ENCODE measurements at regions not wholly inside any gene's neighbourhood (a gene's known extent, or its start where the extent isn't known, plus 50 kb on each side); places are given as distances from the start of the nearest gene placed in this dataset.

DNA sequence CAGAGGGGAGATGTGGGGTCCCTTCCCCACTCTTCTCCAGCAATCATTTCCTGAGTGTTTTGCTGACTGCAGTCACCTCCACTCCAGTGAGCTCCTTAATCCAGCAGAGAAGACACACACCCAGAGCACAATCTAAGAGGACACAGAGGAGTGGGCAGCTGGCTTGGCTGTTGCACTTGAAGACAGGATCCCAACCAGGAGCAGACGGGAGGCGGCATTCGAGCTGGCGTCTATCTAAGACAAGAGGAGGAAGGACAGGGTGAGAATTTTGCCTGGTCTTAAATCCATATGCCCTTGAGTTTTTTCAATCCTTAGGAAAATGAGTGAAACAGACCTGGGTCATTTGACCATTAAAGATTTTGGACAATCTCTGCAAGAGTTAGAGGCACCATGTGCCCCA lies 56.1 kb upstream of the SIM2 start (continued):
- TF ChIP-seq, protein P1, sequence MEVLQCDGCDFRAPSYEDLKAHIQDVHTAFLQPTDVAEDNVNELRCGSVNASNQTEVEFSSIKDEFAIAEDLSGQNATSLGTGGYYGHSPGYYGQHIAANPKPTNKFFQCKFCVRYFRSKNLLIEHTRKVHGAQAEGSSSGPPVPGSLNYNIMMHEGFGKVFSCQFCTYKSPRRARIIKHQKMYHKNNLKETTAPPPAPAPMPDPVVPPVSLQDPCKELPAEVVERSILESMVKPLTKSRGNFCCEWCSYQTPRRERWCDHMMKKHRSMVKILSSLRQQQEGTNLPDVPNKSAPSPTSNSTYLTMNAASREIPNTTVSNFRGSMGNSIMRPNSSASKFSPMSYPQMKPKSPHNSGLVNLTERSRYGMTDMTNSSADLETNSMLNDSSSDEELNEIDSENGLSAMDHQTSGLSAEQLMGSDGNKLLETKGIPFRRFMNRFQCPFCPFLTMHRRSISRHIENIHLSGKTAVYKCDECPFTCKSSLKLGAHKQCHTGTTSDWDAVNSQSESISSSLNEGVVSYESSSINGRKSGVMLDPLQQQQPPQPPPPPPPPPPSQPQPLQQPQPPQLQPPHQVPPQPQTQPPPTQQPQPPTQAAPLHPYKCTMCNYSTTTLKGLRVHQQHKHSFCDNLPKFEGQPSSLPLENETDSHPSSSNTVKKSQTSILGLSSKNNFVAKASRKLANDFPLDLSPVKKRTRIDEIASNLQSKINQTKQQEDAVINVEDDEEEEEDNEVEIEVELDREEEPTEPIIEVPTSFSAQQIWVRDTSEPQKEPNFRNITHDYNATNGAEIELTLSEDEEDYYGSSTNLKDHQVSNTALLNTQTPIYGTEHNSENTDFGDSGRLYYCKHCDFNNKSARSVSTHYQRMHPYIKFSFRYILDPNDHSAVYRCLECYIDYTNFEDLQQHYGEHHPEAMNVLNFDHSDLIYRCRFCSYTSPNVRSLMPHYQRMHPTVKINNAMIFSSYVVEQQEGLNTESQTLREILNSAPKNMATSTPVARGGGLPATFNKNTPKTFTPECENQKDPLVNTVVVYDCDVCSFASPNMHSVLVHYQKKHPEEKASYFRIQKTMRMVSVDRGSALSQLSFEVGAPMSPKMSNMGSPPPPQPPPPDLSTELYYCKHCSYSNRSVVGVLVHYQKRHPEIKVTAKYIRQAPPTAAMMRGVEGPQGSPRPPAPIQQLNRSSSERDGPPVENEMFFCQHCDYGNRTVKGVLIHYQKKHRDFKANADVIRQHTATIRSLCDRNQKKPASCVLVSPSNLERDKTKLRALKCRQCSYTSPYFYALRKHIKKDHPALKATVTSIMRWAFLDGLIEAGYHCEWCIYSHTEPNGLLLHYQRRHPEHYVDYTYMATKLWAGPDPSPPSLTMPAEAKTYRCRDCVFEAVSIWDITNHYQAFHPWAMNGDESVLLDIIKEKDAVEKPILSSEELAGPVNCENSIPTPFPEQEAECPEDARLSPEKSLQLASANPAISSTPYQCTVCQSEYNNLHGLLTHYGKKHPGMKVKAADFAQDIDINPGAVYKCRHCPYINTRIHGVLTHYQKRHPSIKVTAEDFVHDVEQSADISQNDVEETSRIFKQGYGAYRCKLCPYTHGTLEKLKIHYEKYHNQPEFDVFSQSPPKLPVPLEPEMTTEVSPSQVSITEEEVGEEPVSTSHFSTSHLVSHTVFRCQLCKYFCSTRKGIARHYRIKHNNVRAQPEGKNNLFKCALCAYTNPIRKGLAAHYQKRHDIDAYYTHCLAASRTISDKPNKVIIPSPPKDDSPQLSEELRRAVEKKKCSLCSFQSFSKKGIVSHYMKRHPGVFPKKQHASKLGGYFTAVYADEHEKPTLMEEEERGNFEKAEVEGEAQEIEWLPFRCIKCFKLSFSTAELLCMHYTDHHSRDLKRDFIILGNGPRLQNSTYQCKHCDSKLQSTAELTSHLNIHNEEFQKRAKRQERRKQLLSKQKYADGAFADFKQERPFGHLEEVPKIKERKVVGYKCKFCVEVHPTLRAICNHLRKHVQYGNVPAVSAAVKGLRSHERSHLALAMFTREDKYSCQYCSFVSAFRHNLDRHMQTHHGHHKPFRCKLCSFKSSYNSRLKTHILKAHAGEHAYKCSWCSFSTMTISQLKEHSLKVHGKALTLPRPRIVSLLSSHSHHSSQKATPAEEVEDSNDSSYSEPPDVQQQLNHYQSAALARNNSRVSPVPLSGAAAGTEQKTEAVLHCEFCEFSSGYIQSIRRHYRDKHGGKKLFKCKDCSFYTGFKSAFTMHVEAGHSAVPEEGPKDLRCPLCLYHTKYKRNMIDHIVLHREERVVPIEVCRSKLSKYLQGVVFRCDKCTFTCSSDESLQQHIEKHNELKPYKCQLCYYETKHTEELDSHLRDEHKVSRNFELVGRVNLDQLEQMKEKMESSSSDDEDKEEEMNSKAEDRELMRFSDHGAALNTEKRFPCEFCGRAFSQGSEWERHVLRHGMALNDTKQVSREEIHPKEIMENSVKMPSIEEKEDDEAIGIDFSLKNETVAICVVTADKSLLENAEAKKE (CRISPR knock-in tag; IDR thresholded peaks at IDR 0.05): no peak
- TF ChIP-seq, protein P2, sequence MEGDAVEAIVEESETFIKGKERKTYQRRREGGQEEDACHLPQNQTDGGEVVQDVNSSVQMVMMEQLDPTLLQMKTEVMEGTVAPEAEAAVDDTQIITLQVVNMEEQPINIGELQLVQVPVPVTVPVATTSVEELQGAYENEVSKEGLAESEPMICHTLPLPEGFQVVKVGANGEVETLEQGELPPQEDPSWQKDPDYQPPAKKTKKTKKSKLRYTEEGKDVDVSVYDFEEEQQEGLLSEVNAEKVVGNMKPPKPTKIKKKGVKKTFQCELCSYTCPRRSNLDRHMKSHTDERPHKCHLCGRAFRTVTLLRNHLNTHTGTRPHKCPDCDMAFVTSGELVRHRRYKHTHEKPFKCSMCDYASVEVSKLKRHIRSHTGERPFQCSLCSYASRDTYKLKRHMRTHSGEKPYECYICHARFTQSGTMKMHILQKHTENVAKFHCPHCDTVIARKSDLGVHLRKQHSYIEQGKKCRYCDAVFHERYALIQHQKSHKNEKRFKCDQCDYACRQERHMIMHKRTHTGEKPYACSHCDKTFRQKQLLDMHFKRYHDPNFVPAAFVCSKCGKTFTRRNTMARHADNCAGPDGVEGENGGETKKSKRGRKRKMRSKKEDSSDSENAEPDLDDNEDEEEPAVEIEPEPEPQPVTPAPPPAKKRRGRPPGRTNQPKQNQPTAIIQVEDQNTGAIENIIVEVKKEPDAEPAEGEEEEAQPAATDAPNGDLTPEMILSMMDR (conservative IDR thresholded peaks at IDR 0.05; ENCODE audit: low read depth in 2 of 2): no peak
- TF ChIP-seq ZNF114 (CRISPR knock-in tag; IDR thresholded peaks at IDR 0.05) (no peak), EZH2phosphoT487 (IDR thresholded peaks at IDR 0.05; ENCODE audit: unreplicated experiment) (no peak), CREB1 (CRISPR knock-in tag; IDR thresholded peaks at IDR 0.05; ENCODE audit: low read depth) (no peak), JUNB (IDR thresholded peaks at IDR 0.05; ENCODE audit: unreplicated experiment) (no peak)
- TF ChIP-seq, protein P3, sequence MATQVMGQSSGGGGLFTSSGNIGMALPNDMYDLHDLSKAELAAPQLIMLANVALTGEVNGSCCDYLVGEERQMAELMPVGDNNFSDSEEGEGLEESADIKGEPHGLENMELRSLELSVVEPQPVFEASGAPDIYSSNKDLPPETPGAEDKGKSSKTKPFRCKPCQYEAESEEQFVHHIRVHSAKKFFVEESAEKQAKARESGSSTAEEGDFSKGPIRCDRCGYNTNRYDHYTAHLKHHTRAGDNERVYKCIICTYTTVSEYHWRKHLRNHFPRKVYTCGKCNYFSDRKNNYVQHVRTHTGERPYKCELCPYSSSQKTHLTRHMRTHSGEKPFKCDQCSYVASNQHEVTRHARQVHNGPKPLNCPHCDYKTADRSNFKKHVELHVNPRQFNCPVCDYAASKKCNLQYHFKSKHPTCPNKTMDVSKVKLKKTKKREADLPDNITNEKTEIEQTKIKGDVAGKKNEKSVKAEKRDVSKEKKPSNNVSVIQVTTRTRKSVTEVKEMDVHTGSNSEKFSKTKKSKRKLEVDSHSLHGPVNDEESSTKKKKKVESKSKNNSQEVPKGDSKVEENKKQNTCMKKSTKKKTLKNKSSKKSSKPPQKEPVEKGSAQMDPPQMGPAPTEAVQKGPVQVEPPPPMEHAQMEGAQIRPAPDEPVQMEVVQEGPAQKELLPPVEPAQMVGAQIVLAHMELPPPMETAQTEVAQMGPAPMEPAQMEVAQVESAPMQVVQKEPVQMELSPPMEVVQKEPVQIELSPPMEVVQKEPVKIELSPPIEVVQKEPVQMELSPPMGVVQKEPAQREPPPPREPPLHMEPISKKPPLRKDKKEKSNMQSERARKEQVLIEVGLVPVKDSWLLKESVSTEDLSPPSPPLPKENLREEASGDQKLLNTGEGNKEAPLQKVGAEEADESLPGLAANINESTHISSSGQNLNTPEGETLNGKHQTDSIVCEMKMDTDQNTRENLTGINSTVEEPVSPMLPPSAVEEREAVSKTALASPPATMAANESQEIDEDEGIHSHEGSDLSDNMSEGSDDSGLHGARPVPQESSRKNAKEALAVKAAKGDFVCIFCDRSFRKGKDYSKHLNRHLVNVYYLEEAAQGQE (IDR thresholded peaks at IDR 0.05; ENCODE audit: unreplicated experiment): no peak
